T-helper 1 cell treated with Interleukin-12 subunit alpha and Interleukin-12 subunit beta and Interleukin-4 antibody, amounts not matched to agents 30 μg/mL and 1 μg/mL, for 36 hours (primary cell): ENCODE measurements at regions not wholly inside any gene's neighbourhood (a gene's known extent, or its start where the extent isn't known, plus 50 kb on each side); places are given as distances from the start of the nearest gene placed in this dataset.

Experiments
- H3K27ac Mint-ChIP-seq: one replicate; pipeline ENCODE4 v1.8.0; 2021; ENCODE audit warnings: mild to moderate bottlenecking, mixed read lengths
- H3K27me3 Mint-ChIP-seq: one replicate; pipeline ENCODE4 v1.8.0; 2021; ENCODE audit warnings: low read depth, mixed read lengths
- H3K36me3 Mint-ChIP-seq: one replicate; pipeline ENCODE4 v1.8.0; 2021; ENCODE audit warnings: low read depth, mixed read lengths
- H3K4me1 Mint-ChIP-seq: one replicate; pipeline ENCODE4 v1.8.0; 2021; ENCODE audit warnings: low read depth, mixed read lengths
- H3K4me3 Mint-ChIP-seq: one replicate; pipeline ENCODE4 v1.8.0; 2021; ENCODE audit warnings: mild to moderate bottlenecking, moderate library complexity, mixed read lengths
- H3K9me3 Mint-ChIP-seq: one replicate; pipeline ENCODE4 v1.8.0; 2021; ENCODE audit warnings: mixed read lengths

DNA sequence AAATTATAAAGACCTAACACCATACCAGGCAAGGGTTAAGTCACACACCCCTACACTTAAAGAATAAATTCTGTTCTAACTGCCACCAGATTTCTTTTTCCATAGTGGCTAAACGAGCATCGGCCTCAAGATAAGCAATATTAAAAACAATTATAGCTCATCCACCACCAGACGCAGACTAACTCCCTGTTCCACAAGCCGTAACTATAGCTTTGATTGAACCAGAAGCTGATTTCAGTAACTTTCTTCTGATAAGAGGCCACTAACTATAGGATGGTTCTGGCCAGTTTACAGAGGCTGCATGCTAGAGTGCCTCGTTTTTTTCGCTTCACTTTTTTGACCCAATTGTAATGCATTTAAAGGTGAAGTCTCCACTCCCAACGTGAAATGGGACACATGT lies 238.8 kb downstream of the MRPL39 start:
- H3K27me3 Mint-ChIP-seq: peaks cover 4% of the 10 kb centered on the region
- H3K4me1 Mint-ChIP-seq: no peaks in the 10 kb centered on the region
- no peaks in the 10 kb centered on the region for H3K36me3 Mint-ChIP-seq
- H3K4me3 Mint-ChIP-seq: no peak overlapping the region
- H3K27ac Mint-ChIP-seq: no peak overlapping the region
- H3K9me3 Mint-ChIP-seq: no peaks in the 10 kb centered on the region

DNA sequence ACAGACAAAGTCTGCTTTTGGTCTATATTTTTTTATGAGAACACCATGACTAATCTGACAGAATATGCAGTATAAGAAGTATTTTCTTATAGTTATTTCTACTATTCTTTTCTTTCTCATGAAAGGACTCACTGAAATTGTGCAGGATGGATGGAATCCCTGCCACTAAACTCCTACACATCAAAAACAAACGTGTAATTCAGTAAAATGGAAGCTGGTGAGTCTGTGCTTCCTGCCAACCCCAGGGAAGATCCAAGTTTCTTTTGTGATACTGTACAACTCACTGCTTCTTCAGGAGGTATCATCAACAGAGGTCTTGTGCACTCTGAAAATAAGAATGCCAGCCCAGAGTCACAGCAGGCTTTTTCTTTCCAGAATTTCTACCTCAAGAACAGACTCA lies 241.2 kb downstream of the MRPL39 start:
- H3K4me3 Mint-ChIP-seq: no peak overlapping the region
- no peaks in the 10 kb centered on the region for H3K36me3 Mint-ChIP-seq
- H3K4me1 Mint-ChIP-seq: no peaks in the 10 kb centered on the region
- H3K27me3 Mint-ChIP-seq: no peaks in the 10 kb centered on the region
- H3K9me3 Mint-ChIP-seq: no peaks in the 10 kb centered on the region
- no peak overlapping the region for H3K27ac Mint-ChIP-seq

DNA sequence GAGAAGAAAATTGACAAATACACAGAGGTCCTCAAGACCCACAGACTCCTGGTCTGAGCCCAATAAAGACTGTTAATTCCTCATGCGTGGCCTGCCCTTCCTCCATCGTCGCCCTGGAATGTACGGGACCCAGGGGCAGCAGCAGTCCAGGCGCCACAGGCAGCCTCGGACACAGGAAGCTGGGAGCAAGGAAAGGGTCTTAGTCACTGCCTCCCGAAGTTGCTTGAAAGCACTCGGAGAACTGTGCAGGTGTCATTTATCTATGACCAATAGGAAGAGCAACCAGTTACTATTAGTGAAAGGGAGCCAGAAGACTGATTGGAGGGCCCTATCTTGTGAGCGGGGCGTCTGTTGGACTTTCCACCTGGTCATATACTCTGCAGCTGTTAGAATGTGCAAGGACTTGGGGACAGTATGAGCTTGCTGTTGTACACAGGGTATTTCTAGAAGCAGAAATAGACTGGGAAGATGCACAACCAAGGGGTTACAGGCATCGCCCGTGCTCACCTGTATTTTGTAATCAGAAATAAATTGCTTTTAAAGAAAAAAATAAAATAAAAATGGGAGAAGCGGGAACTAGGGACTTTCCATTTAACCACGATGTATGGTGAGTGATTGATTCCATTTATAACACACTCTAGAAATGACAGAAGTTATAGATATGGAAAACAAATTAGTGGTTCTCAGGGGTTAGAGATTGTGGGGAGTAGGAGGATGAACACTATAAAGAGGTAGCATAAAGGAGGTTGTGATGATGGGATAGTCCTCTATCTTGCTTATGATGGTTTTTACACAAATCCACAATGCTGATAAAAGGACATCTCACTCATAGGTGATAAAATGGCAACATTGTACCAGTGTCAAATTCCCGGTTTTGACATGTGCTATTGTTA lies 244.7 kb downstream of the MRPL39 start:
- no peaks in the 10 kb centered on the region for H3K4me1 Mint-ChIP-seq
- no peaks in the 10 kb centered on the region for H3K9me3 Mint-ChIP-seq
- no peaks in the 10 kb centered on the region for H3K36me3 Mint-ChIP-seq
- no peak overlapping the region for H3K27ac Mint-ChIP-seq
- H3K27me3 Mint-ChIP-seq: no peaks in the 10 kb centered on the region
- no peak overlapping the region for H3K4me3 Mint-ChIP-seq

DNA sequence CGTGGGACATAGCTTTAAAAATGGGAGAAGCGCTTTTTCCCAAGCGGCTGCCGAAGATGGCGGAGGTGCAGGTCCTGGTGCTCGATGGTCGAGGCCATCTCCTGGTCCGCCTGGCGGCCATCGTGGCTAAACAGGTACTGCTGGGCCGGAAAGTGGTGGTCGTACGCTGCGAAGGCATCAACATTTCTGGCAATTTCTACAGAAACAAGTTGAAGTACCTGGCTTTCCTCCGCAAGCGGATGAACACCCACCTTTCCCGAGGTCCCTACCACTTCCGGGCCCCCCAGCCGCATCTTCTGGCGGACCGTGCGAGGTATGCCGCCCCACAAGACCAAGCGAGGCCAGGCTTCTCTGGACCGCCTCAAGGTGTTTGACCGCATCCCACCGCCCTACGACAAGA lies 245.5 kb downstream of the MRPL39 start:
- Mint-ChIP-seq H3K27ac (no peak overlapping the region), H3K4me3 (no peak overlapping the region), H3K4me1 (no peaks in the 10 kb centered on the region), H3K27me3 (peaks cover 4% of the 10 kb centered on the region), H3K9me3 (no peaks in the 10 kb centered on the region), H3K36me3 (no peaks in the 10 kb centered on the region)

DNA sequence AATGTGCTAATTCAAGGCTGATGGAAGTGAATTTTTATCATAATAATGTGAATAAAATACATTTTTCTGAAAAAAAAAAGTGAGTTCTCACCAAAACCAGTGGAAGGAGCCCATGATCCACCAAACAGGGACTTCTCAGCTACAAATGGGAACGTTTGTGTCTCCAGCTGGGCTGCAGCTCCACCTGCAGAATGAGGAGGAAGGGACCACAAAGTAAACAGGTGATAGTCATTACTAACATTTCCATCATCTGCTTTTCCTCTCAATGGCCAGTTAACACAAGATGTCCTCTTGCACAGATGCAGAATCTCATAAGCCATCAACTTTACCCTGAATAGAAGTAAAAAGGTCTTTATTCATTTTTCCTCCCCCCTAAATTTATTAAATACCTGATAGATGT lies 246.2 kb downstream of the MRPL39 start:
- Mint-ChIP-seq H3K27me3 (peaks cover 4% of the 10 kb centered on the region), H3K36me3 (no peaks in the 10 kb centered on the region), H3K4me1 (no peaks in the 10 kb centered on the region), H3K27ac (no peak overlapping the region), H3K9me3 (no peaks in the 10 kb centered on the region), H3K4me3 (no peak overlapping the region)

DNA sequence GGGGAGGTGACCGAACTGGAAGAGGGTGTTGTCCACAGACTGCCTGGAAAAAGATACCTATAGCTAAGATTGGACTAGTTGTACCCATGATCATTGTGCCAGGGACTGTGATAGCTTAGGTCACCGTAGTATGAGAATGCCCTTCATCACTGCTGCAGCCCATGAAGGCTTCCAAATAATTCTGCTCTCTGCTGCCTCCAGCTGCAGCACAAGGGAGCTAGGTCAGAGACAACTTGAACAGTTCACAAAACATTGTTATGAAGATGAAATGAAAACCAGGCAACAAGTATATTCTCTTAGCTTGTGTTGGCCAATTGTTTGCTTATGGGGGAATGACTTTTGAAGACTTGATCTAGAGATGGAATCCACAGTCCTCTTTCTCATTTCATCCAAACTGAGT lies 246.7 kb downstream of the MRPL39 start:
- peaks cover 4% of the 10 kb centered on the region for H3K27me3 Mint-ChIP-seq
- H3K4me1 Mint-ChIP-seq: no peaks in the 10 kb centered on the region
- H3K4me3 Mint-ChIP-seq: no peak overlapping the region
- no peaks in the 10 kb centered on the region for H3K36me3 Mint-ChIP-seq
- no peak overlapping the region for H3K27ac Mint-ChIP-seq
- H3K9me3 Mint-ChIP-seq: no peaks in the 10 kb centered on the region

DNA sequence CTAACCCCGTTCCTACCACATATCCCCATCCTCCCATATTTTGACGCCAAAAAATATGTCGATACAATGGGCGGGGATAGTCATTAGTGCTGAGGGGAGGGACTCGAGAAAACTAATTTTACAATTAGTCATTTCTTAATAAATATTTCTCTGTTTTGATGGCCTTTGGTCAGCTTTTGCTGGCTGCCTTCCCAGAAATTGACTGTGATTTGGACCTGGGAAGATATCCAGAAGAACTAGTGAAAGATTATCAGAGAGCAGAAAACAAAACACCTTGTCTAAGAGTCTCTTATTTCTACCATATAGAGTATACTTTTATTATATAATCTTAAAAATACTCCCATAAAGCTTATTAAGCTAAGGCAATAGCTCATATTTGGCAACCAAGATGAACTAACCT lies 247.6 kb downstream of the MRPL39 start:
- no peak overlapping the region for H3K4me3 Mint-ChIP-seq
- H3K27me3 Mint-ChIP-seq: peaks cover 4% of the 10 kb centered on the region
- H3K27ac Mint-ChIP-seq: no peak overlapping the region

DNA sequence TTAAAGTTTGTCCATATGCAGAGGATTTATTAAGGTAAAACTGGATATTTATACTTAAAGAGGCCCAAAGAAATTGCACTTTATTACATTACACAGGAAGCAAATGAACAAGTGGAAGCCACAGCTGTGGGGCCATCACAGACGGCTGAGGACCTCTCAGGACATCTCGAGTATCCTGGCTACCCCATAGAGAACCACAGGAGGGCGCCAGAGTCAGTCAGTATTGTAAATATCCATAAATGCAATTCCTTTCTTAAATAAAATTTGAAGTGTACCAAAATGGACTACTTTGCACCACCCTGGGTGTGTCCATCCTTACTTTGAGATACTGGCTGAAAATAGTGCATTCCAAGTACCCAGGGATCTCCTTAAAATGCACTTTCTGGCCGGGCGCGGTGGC lies 257.2 kb downstream of the MRPL39 start:
- no peaks in the 10 kb centered on the region for H3K36me3 Mint-ChIP-seq
- H3K27ac Mint-ChIP-seq: no peak overlapping the region
- H3K4me1 Mint-ChIP-seq: no peaks in the 10 kb centered on the region
- H3K4me3 Mint-ChIP-seq: no peak overlapping the region
- H3K27me3 Mint-ChIP-seq: no peaks in the 10 kb centered on the region
- H3K9me3 Mint-ChIP-seq: no peaks in the 10 kb centered on the region

More for the DNA sequence above, 247.6 kb downstream of the MRPL39 start:
- Mint-ChIP-seq H3K36me3 (no peaks in the 10 kb centered on the region), H3K4me1 (no peaks in the 10 kb centered on the region), H3K9me3 (no peaks in the 10 kb centered on the region)

DNA sequence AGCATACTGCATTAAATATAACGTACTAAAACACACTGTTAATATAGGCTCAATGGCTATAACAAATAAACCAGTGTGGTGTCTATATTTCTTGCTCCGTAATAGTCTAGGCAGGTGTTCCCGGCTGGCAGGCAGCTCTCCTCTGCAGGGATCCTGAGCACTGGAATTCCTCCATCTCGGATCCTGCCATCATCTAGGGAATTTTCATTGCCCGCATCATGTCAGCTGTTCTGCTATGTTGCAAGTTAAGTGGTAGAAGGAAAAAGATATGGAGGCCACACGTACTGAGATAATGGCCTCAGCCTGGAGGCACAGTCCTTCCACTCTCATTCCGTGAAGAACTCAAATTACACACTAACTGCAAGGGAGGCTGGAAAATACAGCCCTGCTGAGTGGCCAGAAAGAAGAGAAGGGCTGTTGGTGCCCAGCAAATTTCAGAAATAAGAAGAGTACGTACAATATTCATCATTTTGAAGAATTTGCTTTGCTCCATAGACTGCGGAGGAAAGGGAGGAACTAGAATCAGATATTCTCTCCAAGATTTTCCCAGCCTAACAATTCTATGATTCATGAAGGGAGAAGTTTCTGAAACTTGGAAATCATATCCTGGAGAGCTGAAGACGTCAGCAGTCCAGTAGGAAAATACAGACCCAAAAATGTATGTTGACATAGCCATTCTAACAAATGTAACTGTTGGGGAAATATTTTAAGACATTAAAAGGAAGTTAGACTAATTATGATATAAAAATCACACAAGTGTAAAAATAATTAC lies 263.3 kb downstream of the MRPL39 start:
- Mint-ChIP-seq H3K27ac (no peak overlapping the region), H3K4me1 (no peaks in the 10 kb centered on the region), H3K9me3 (no peaks in the 10 kb centered on the region), H3K4me3 (no peak overlapping the region), H3K36me3 (no peaks in the 10 kb centered on the region), H3K27me3 (peaks cover 4% of the 10 kb centered on the region)

DNA sequence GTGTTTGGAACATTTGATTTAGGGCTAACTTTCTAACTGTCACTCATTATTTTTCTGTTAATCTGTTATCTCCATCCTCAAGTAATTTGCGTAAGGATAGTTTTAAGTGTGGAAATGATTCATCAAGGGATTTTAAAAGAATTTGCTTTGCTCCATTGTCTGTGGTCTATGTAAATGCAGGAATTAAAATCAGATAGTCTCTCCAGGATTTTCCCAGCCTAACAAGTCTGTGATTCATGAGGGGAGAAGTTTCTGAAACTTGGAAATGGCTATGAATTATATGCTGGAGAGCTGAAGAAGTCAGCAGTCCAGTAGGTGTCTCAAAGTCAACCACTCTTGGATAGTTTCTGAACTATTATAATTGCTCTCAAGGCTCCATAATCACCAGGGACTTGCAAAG lies 264.5 kb downstream of the MRPL39 start:
- H3K4me1 Mint-ChIP-seq: no peaks in the 10 kb centered on the region
- H3K36me3 Mint-ChIP-seq: no peaks in the 10 kb centered on the region
- no peaks in the 10 kb centered on the region for H3K9me3 Mint-ChIP-seq
- H3K4me3 Mint-ChIP-seq: no peak overlapping the region
- no peak overlapping the region for H3K27ac Mint-ChIP-seq
- H3K27me3 Mint-ChIP-seq: peaks cover 4% of the 10 kb centered on the region

DNA sequence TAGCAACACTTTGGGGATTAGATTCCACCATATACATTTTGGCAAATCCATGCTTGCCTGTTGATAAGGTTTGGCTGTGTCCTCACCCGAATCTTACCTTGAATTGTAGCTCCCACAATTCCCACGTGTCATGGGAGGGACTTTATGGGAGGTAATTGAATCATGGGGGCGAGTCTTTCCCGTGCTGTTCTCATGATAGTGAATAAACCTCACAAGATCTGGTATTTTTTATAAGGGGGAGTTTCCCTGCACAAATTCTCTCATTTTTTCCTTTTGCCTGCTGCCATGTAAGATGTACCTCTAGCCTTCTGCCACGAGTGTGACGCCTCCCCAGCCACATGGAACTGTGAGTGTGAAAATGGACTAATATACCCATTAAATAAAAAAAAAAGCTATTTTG lies 265.3 kb downstream of the MRPL39 start:
- no peaks in the 10 kb centered on the region for H3K9me3 Mint-ChIP-seq
- no peaks in the 10 kb centered on the region for H3K36me3 Mint-ChIP-seq
- peaks cover 4% of the 10 kb centered on the region for H3K27me3 Mint-ChIP-seq

DNA sequence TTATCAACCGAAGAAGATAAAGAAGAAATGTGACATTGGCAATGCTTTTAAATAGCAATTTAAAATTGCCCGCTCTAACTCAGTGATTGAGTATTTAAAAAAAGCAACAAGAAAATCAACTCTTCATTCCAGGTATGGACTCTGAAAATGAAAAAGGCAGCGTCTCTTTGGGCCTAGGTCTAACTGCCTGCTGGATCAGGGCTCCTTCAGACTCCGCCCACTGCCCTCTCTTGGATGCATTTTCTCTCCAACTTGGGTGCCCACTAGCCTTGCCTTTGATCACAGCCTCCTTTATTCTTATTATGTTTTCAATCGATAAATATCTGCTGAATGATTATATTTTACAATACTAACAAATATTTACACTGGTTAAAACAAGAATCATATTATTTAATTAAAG lies 268.9 kb downstream of the MRPL39 start:
- Mint-ChIP-seq H3K4me1 (no peaks in the 10 kb centered on the region), H3K4me3 (no peak overlapping the region), H3K9me3 (no peaks in the 10 kb centered on the region), H3K27me3 (peaks cover 4% of the 10 kb centered on the region), H3K27ac (no peak overlapping the region), H3K36me3 (no peaks in the 10 kb centered on the region)

More for the DNA sequence above, 265.3 kb downstream of the MRPL39 start:
- no peak overlapping the region for H3K27ac Mint-ChIP-seq
- H3K4me3 Mint-ChIP-seq: no peak overlapping the region
- no peaks in the 10 kb centered on the region for H3K4me1 Mint-ChIP-seq

DNA sequence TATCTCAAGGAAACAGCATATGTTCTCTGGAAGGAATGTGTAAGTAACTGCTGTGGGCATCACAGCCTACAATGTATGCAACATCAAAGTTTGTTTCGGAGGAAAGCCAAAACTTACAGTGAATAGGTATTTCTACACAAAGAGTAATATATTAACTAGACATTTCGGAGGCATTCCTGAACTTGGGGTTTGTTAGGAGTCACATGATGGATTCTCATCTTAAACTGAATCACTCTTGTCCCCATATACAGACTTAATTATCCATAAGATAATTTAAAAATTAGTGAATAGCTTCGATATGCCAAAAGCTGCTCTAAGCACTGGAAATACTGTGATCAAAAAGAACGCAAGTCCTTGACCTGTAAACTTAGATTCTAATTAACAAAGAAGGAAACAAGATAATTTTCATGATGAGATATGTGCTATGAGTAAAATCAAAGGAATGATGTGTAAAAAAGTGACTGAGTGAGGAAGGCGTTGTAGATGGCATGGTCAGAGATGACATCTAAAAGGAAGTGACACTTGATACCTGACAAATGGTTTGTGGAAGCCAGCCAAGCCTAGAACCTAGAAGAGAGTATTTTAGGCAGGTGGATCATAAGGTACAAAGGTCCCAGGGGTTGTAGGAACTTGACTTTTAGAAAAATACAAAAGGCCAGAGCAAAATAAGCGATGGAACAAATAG lies 273.1 kb downstream of the MRPL39 start:
- Mint-ChIP-seq H3K36me3 (no peaks in the 10 kb centered on the region), H3K4me1 (no peaks in the 10 kb centered on the region)

DNA sequence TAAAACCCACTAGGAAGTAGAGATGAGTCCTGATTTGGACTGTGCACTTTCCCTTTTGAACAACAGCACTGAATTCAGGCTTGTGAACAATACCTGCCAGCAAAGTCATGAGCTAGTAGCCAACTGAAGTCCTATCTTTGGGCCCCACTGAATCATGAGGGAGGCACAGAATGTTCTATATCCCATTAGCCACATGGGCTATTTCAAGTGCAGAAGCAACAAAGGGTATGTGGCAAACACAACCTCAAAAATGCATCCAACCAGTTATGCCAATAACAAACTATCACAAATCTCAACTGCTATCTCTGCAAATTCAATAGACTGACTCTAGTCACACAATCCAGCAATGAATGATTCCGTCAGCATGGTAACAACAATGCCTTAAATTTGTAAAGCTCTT lies 276.0 kb downstream of the MRPL39 start:
- H3K27ac Mint-ChIP-seq: no peak overlapping the region
- H3K36me3 Mint-ChIP-seq: no peaks in the 10 kb centered on the region
- no peaks in the 10 kb centered on the region for H3K9me3 Mint-ChIP-seq
- H3K27me3 Mint-ChIP-seq: no peaks in the 10 kb centered on the region
- H3K4me1 Mint-ChIP-seq: no peaks in the 10 kb centered on the region
- H3K4me3 Mint-ChIP-seq: no peak overlapping the region

More for the DNA sequence above, 273.1 kb downstream of the MRPL39 start:
- H3K9me3 Mint-ChIP-seq: no peaks in the 10 kb centered on the region
- no peak overlapping the region for H3K4me3 Mint-ChIP-seq
- no peaks in the 10 kb centered on the region for H3K27me3 Mint-ChIP-seq
- no peak overlapping the region for H3K27ac Mint-ChIP-seq

DNA sequence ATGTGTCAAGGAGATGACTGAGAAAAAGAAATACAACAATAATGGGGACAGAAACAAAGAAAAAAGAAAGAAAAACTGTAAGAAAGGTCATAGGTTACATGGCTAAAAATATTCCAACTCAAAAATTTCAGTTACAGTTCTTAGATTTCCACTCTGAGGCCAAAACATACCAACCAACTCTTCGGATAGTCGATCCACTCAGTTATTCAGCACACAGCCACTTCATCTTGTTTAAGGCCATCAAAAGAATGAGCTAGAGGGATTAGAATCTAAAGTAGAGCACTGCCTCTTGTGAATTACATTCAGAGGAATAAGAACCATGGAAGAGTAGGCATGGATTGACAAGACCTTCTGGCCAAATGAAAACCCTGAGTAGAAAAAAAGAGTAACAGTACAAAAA lies 277.0 kb downstream of the MRPL39 start:
- Mint-ChIP-seq H3K27ac (no peak overlapping the region), H3K27me3 (no peaks in the 10 kb centered on the region), H3K9me3 (no peaks in the 10 kb centered on the region), H3K4me3 (no peak overlapping the region), H3K36me3 (no peaks in the 10 kb centered on the region), H3K4me1 (no peaks in the 10 kb centered on the region)
